Ovary (tissue), 3 donors: ENCODE measurements at regions not wholly inside any gene's neighbourhood (a gene's known extent, or its start where the extent isn't known, plus 50 kb on each side); places are given as distances from the start of the nearest gene placed in this dataset.

Experiments used
- CTCF ChIP-seq, 3 donors: fragments of 450-650 bp in 2 of 3; fragments of 200-600 bp in 1 of 3; IDR thresholded peaks; one replicate each; pipeline versions ENCODE4 v1.5.1 to v1.8.0; 2016 to 2022; ENCODE audit warnings: antibody characterized with exemption in 3 of 3, mild to moderate bottlenecking in 1 of 3
- POLR2A ChIP-seq: fragments of 450-650 bp; IDR thresholded peaks from one replicate; pipeline ENCODE4 v1.6.1; 2017; ENCODE audit warnings: antibody characterized with exemption, mild to moderate bottlenecking, moderate library complexity
- donor health status: DM: no; HTN: no; CAD: no.

DNA sequence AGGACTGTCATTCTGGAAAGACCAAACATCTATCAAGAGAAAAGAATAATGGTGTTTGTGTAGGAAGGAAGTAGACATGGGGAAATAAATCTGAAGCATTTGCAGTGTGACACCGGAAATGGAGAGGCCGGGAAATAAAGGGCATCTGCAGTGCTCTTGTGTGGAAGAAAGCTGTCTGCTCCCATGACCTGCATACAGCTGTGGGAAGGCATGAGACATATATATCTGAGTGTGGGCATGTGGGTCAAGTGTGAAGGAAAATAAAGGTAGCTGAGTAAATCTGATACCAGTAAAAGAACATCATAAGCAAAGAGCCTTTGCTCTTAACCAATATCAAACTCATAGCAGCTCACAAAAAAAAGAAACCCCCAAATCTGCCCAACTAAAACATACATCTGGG is 72.1 kb upstream of the OR5AK2 start:
- no peak for TF ChIP-seq POLR2A
- no peak for TF ChIP-seq CTCF (IDR thresholded peaks at IDR 0.05)
